AG09309 (cell line): ENCODE measurements at regions not wholly inside any gene's neighbourhood (a gene's known extent, or its start where the extent isn't known, plus 50 kb on each side); places are given as distances from the start of the nearest gene placed in this dataset.
A peak's percentile ranks its signal among the peaks of the same experiment; 100 is the strongest.

Experiments used
- DNase-seq: peaks from one replicate; pipeline ENCODE4 v3.0.0-alpha.2; 2010; ENCODE audit warnings: low read depth
- H3K4me3 ChIP-seq: 2 replicates; pipeline ENCODE4 v1.5.1; 2011; ENCODE audit warnings: mild to moderate bottlenecking, low read depth, low read length, moderate library complexity; ENCODE audit not compliant: control insufficient read depth
- TF ChIP-seq, protein P1 (sequence below): IDR thresholded peaks from 2 replicates; pipeline ENCODE4 v1.5.1; 2011; ENCODE audit warnings: mild to moderate bottlenecking, low read depth, low read length, inconsistent platforms; ENCODE audit not compliant: insufficient read depth, control insufficient read depth; ENCODE audit errors: missing control alignments

GRCh38 chr1:8133657-8134430 is 107.7 kb upstream of the ERRFI1 start:
- TF ChIP-seq, protein P1, sequence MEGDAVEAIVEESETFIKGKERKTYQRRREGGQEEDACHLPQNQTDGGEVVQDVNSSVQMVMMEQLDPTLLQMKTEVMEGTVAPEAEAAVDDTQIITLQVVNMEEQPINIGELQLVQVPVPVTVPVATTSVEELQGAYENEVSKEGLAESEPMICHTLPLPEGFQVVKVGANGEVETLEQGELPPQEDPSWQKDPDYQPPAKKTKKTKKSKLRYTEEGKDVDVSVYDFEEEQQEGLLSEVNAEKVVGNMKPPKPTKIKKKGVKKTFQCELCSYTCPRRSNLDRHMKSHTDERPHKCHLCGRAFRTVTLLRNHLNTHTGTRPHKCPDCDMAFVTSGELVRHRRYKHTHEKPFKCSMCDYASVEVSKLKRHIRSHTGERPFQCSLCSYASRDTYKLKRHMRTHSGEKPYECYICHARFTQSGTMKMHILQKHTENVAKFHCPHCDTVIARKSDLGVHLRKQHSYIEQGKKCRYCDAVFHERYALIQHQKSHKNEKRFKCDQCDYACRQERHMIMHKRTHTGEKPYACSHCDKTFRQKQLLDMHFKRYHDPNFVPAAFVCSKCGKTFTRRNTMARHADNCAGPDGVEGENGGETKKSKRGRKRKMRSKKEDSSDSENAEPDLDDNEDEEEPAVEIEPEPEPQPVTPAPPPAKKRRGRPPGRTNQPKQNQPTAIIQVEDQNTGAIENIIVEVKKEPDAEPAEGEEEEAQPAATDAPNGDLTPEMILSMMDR, result no peak
- peak; percentile 70 for DNase-seq
- H3K4me3 ChIP-seq, result peak overlapping the region; percentile 9

DNA sequence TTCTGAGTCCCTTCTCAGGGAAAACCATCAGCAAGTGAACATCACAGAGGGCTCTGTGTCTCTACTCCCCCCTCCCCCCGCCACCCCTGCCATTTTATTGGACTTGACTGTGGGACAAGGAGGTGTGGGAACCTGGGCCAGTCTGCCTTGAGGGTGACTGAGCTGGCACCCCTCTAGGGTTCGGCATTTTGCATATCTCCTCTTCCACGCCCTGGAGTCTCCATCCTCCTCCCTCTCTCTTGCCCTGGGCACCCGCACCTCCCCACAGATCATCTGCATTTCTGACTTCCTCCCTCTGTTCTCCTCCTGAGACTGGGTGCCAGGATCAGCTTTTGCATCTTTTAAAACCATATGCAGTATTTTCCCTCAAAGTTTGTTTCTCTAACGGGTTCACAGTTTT is 107.1 kb upstream of the ERRFI1 start:
- DNase-seq, result no peak
- TF ChIP-seq, protein P1, result no peak
- H3K4me3 ChIP-seq, result no peak overlapping the region

DNA sequence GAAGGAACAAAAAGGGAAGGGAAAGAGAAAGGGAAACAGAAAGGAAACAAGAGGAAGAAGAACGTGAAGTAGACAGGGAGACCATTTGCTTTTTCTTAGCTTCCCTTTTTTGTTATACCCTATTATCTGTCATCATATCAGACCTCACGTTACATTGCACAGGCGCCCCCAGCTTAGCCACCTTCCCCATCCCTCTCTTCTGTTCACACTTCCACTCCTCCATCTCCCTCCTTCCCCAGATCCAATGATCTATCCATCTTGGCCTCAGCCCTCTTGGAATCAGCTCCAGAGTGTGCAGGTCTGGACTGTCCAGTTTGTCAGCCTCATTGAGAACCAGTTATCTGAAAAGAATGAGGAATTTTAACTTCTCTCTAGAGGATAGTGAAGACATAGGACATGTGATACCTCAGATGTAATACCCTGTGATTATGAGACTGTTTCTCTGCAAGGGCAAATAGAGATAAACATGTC is 101.1 kb upstream of the ERRFI1 start:
- H3K4me3 ChIP-seq, result no peak overlapping the region

GRCh38 chr1:8122477-8123407 is 96.6 kb upstream of the ERRFI1 start:
- TF ChIP-seq, protein P1, result no peak
- DNase-seq, result no peak
- H3K4me3 ChIP-seq, result no peak overlapping the region

More for the DNA sequence above, 101.1 kb upstream of the ERRFI1 start:
- TF ChIP-seq, protein P1, result no peak
- DNase-seq, result no peak

DNA sequence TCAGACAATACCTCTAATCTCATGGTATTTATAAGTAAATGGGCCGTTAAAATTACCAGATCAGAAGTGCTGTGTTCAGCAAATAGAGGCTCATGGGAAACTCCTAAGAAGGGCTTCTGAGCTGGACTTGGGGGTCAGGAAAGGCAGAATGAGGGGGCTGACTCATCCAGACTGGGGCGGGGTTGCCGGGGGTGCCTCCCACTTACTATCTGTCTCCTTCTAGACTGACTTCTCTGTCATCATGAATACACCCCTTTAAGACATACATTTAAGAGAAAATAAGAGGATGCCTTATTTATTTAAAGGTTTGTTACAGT is 96.0 kb upstream of the ERRFI1 start:
- TF ChIP-seq, protein P1, result no peak
- no peak for DNase-seq
- H3K4me3 ChIP-seq, result no peak overlapping the region

- DNase-seq, result no peak
- TF ChIP-seq, protein P1, result no peak
Observed at GRCh38 chr1:8121261-8122159, 95.4 kb upstream of the ERRFI1 start.

More at GRCh38 chr1:8121261-8122159, 95.4 kb upstream of the ERRFI1 start:
- no peak overlapping the region for H3K4me3 ChIP-seq
